Gastroesophageal sphincter (tissue), 3 donors: ENCODE measurements at regions not wholly inside any gene's neighbourhood (a gene's known extent, or its start where the extent isn't known, plus 50 kb on each side); places are given as distances from the start of the nearest gene placed in this dataset.

ENCODE experiments used
- EP300 ChIP-seq: sonication (generic); formaldehyde crosslinking; IDR thresholded peaks from one replicate; pipeline ENCODE4 v1.6.1; 2017; ENCODE audit warnings: antibody characterized with exemption, mild to moderate bottlenecking
- POLR2A ChIP-seq, 2 donors: fragments of 450-650 bp; IDR thresholded peaks; one replicate each; pipeline ENCODE4 v1.6.1; 2017; ENCODE audit warnings: antibody characterized with exemption in 2 of 2, mild to moderate bottlenecking in 2 of 2, moderate library complexity in 1 of 2
- POLR2AphosphoS5 ChIP-seq: sonication (generic); formaldehyde crosslinking; IDR thresholded peaks from one replicate; pipeline ENCODE4 v1.6.1; 2017; ENCODE audit warnings: antibody characterized with exemption
- TF ChIP-seq, protein P1 (sequence below), 4 experiments: fragments of 200-600 bp in 2 of 4; fragments of 450-650 bp in 2 of 4; sonication (generic) in 1 of 4; IDR thresholded peaks; one replicate each; pipeline ENCODE4 v1.5.1; 2017 to 2019; ENCODE audit warnings: antibody characterized with exemption in 4 of 4, mild to moderate bottlenecking in 2 of 4, moderate library complexity in 2 of 4

GRCh38 chr18:78894033-78894305 is 85.6 kb upstream of the SALL3 start:
- TF ChIP-seq, protein P1, sequence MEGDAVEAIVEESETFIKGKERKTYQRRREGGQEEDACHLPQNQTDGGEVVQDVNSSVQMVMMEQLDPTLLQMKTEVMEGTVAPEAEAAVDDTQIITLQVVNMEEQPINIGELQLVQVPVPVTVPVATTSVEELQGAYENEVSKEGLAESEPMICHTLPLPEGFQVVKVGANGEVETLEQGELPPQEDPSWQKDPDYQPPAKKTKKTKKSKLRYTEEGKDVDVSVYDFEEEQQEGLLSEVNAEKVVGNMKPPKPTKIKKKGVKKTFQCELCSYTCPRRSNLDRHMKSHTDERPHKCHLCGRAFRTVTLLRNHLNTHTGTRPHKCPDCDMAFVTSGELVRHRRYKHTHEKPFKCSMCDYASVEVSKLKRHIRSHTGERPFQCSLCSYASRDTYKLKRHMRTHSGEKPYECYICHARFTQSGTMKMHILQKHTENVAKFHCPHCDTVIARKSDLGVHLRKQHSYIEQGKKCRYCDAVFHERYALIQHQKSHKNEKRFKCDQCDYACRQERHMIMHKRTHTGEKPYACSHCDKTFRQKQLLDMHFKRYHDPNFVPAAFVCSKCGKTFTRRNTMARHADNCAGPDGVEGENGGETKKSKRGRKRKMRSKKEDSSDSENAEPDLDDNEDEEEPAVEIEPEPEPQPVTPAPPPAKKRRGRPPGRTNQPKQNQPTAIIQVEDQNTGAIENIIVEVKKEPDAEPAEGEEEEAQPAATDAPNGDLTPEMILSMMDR (IDR thresholded peaks at IDR 0.05) = no peak
- no peak for TF ChIP-seq POLR2AphosphoS5
- no peak for TF ChIP-seq EP300
- no peak for TF ChIP-seq POLR2A (IDR thresholded peaks at IDR 0.05)
